A673 (cell line): ENCODE measurements at regions not wholly inside any gene's neighbourhood (a gene's known extent, or its start where the extent isn't known, plus 50 kb on each side); places are given as distances from the start of the nearest gene placed in this dataset.

Experiments
- CTCF ChIP-seq: fragments of 300-800, 200-600 bp; sonication (generic); conservative IDR thresholded peaks from 2 replicates; pipeline ENCODE4 v1.5.1; 2017; ENCODE audit warnings: low read depth, mild to moderate bottlenecking, antibody characterized with exemption, low read length, moderate library complexity, mixed read lengths
- EZH2 ChIP-seq: fragments of 200-600 bp; sonication (generic); IDR thresholded peaks from 2 replicates; pipeline ENCODE4 v1.6.1; 2017; ENCODE audit warnings: borderline replicate concordance, low read depth, mild to moderate bottlenecking, mixed read lengths, antibody characterized with exemption, low read length; ENCODE audit not compliant: poor library complexity, severe bottlenecking

DNA sequence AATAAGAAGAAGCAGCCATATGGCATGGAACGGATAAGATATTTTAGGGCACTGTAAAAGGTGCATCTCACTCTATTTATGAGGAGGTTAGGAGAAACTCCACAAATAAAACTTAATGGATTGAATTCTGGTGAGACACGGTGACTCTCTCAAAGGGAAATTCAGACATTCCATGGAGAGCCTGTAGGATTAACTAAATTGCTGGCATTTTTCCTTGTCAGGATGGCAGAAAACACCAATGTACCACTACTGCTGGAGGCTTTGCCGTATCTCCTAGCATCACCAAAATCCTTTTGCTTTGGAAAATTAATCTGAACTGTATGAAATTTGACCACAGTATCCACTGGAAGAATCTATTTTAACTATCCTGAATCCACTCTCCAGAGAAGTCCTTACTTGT lies 79.3 kb downstream of the RBM43 start:
- no peak for TF ChIP-seq EZH2
- no peak for TF ChIP-seq CTCF
